ENCODE measurements at regions not wholly inside any gene's neighbourhood (a gene's known extent, or its start where the extent isn't known, plus 50 kb on each side); places are given as distances from the start of the nearest gene placed in this dataset.

DNA sequence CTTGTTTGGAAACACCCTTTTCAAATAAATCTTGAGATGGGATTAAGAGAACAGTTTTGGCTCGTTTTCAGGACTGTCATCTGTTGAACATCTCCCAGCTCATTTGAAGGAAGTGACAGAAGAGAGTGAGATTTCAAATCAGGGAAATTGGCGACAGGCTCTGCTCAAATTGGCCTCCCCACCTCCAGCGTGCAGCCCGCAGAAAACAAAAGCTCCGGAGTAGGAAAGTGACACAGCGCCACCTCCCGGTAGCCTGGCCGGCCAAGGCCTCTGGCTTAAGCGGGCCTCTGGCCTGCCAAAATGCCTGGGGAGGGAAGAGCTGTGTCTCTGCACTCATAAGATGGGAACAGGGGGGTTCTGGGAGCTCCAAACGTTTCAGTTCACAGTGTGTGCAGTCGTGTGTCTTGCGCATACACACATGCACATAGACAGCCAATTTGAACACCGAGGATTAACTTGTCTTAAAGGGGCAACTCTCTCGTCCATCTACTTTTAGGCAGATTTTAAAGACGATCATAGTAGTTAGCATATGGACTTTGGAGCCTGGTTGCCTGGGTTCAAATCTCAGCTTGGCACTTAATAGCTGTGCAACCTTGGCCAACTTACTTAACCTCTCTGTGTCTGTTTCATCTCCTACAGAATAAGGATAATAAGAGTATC is 132.7 kb upstream of the RCN1 start (continued):
- TF ChIP-seq POLR3G (IDR thresholded peaks at IDR 0.05; ENCODE audit: extremely low read depth, insufficient read length, insufficient replicate concordance): no peak
- TF ChIP-seq, protein P1, sequence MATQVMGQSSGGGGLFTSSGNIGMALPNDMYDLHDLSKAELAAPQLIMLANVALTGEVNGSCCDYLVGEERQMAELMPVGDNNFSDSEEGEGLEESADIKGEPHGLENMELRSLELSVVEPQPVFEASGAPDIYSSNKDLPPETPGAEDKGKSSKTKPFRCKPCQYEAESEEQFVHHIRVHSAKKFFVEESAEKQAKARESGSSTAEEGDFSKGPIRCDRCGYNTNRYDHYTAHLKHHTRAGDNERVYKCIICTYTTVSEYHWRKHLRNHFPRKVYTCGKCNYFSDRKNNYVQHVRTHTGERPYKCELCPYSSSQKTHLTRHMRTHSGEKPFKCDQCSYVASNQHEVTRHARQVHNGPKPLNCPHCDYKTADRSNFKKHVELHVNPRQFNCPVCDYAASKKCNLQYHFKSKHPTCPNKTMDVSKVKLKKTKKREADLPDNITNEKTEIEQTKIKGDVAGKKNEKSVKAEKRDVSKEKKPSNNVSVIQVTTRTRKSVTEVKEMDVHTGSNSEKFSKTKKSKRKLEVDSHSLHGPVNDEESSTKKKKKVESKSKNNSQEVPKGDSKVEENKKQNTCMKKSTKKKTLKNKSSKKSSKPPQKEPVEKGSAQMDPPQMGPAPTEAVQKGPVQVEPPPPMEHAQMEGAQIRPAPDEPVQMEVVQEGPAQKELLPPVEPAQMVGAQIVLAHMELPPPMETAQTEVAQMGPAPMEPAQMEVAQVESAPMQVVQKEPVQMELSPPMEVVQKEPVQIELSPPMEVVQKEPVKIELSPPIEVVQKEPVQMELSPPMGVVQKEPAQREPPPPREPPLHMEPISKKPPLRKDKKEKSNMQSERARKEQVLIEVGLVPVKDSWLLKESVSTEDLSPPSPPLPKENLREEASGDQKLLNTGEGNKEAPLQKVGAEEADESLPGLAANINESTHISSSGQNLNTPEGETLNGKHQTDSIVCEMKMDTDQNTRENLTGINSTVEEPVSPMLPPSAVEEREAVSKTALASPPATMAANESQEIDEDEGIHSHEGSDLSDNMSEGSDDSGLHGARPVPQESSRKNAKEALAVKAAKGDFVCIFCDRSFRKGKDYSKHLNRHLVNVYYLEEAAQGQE (IDR thresholded peaks at IDR 0.05; ENCODE audit: borderline replicate concordance): peak; percentile 59; the same call in 1 of the 2 replicates
- TF ChIP-seq, protein P1 (CRISPR knock-in tag; IDR thresholded peaks at IDR 0.05; ENCODE audit: low read depth): no peak
- peak in 1 of 3 experiments; percentile 20 for TF ChIP-seq YY1 (IDR thresholded peaks at IDR 0.05; ENCODE audit: borderline replicate concordance in 1 of 3, control insufficient read depth in 1 of 3, extremely low read depth in 1 of 3, insufficient read depth in 3 of 3, insufficient read length in 1 of 3, insufficient replicate concordance in 2 of 3, low read depth in 1 of 3, low read length in 2 of 3)
